GM12878 (cell line): ENCODE measurements at regions not wholly inside any gene's neighbourhood (a gene's known extent, or its start where the extent isn't known, plus 50 kb on each side); places are given as distances from the start of the nearest gene placed in this dataset.
"Not testable (repeated sequence)": the region's sequence is repeated elsewhere in the genome, so short reads cannot be mapped to it uniquely, and the experiment has no call there.

ENCODE experiments used
- ATAC-seq: fragments of 200-7000 bp; cut with Tn5 transposase; 3 replicates; pipeline ENCODE4 v1.9.1; 2020; ENCODE audit warnings: mild to moderate bottlenecking, moderate library complexity
- BruUV-seq: library from RNA; stranded (reverse); fragments of 400-500 nt; replicated peaks from 2 replicates; lab custom pipeline; 2021; lab: Mats Ljungman, UMichigan
- CTCF ChIA-PET: fragments of 300-600 bp; sonication (Branson Sonifier 250); formaldehyde crosslinking; extraction: SDS; loops from one replicate; lab custom pipeline; 2021; ENCODE audit warnings: inconsistent platforms; lab: Yijun Ruan, JAX
- POLR2A ChIA-PET: fragments of 350-600 bp; formaldehyde crosslinking; extraction: SDS; loops from one replicate; lab custom pipeline; 2021; ENCODE audit warnings: inconsistent platforms; lab: Charles Lee
- RAD21 ChIA-PET: fragments of 300-600 bp; sonication (Branson Sonifier 250); formaldehyde crosslinking; loops from one replicate; lab custom pipeline; 2023; ENCODE audit warnings: antibody characterized with exemption; ENCODE audit not compliant: unreplicated experiment; lab: Charles Lee
- SMC1A ChIA-PET: fragments of 300-600 bp; sonication (Branson Sonifier 250); formaldehyde crosslinking; loops from one replicate; lab custom pipeline; 2023; ENCODE audit not compliant: unreplicated experiment, uncharacterized antibody; lab: Charles Lee
- DNase-seq: peaks from one replicate; pipeline ENCODE4 v3.0.0-alpha.2; 2011; ENCODE audit warnings: low read depth, low spot score
- FAIRE-seq: peaks from 3 replicates; lab custom pipeline; 2011; peaks lifted over from hg19 to GRCh38; lab: Jason Lieb, UNC
- H2AFZ ChIP-seq: 2 replicates; pipeline ENCODE4 v1.6.0; 2011; ENCODE audit warnings: low read depth, low read length, control low read depth; ENCODE audit not compliant: control insufficient read depth
- H3K27ac ChIP-seq: 2 replicates; pipeline ENCODE4 v1.5.1; 2011; ENCODE audit warnings: control low read depth; ENCODE audit not compliant: control insufficient read depth, insufficient read depth
- H3K27me3 ChIP-seq, 2 experiments: replicated peaks in 1 of 2; 2 replicates each; pipeline versions ENCODE4 v1.6.0 to v1.6.1; 2011; ENCODE audit warnings: low read length in 1 of 2; ENCODE audit not compliant: control insufficient read depth in 2 of 2, insufficient read depth in 2 of 2
- H3K36me3 ChIP-seq, 2 experiments: 2 replicates each; pipeline ENCODE4 v1.5.1; 2011; ENCODE audit warnings: low read length in 1 of 2; ENCODE audit not compliant: control insufficient read depth in 2 of 2, insufficient read depth in 2 of 2
- H3K4me1 ChIP-seq: 2 replicates; pipeline ENCODE4 v1.6.1; 2011; ENCODE audit warnings: mild to moderate bottlenecking, low read length, moderate library complexity, mixed read lengths; ENCODE audit not compliant: control insufficient read depth, insufficient read depth
- H3K4me2 ChIP-seq: 2 replicates; pipeline ENCODE4 v1.6.0; 2011; ENCODE audit warnings: control low read depth; ENCODE audit not compliant: control insufficient read depth, insufficient read depth
- H3K4me3 ChIP-seq: fragments of 200-600 bp; sonication (generic); 2 replicates; pipeline ENCODE4 v1.5.1; 2016
- H3K79me2 ChIP-seq: 2 replicates; pipeline ENCODE4 v1.6.0; 2011; ENCODE audit warnings: low read length; ENCODE audit not compliant: control insufficient read depth, insufficient read depth
- H3K9ac ChIP-seq: 2 replicates; pipeline ENCODE4 v1.8.0; 2011; ENCODE audit warnings: low read length, control low read depth, mixed read lengths; ENCODE audit not compliant: control insufficient read depth, insufficient read depth
- H3K9me3 ChIP-seq: replicated peaks from 3 replicates; pipeline ENCODE4 v1.5.1; 2011; ENCODE audit warnings: mild to moderate bottlenecking, low read length; ENCODE audit not compliant: control insufficient read depth, insufficient read depth
- H4K20me1 ChIP-seq: 2 replicates; pipeline ENCODE4 v1.6.0; 2011; ENCODE audit not compliant: control insufficient read depth, insufficient read depth
- WGBS: methylation state at CpG from one replicate; pipeline ENCODE4 v1.1.6; 2016; ENCODE audit warnings: low lambda C conversion rate; ENCODE audit not compliant: insufficient replicate concordance, insufficient coverage; ENCODE audit errors: missing lambda C conversion rate; 5-methylcytosine and 5-hydroxymethylcytosine counted together
- in situ Hi-C: fragments of 300-500 bp; cut with MboI; formaldehyde crosslinking; loops from 9 replicates; pipeline ENCODE4 v1.14.3; 2018; ENCODE audit warnings: mixed read lengths
- intact Hi-C: fragments of 100-400 bp; cut with micrococcal nuclease; formaldehyde crosslinking; loops from one replicate; pipeline ENCODE4 v1.14.2; 2022; ENCODE audit not compliant: unreplicated experiment
- TF ChIP-seq, protein P1 (sequence below): fragments of 450-650 bp; IDR thresholded peaks from 2 replicates; pipeline ENCODE4 v1.6.1; 2016; ENCODE audit warnings: mild to moderate bottlenecking, moderate library complexity, borderline replicate concordance
- TF ChIP-seq, protein P2 (sequence below): IDR thresholded peaks from 2 replicates; pipeline ENCODE4 v1.6.1; 2012; ENCODE audit warnings: mild to moderate bottlenecking, low read depth, low read length
- TF ChIP-seq, protein P3 (sequence below): fragments of 450-650 bp; IDR thresholded peaks from 2 replicates; pipeline ENCODE4 v1.6.1; 2017; ENCODE audit warnings: mild to moderate bottlenecking, moderate library complexity

DNA sequence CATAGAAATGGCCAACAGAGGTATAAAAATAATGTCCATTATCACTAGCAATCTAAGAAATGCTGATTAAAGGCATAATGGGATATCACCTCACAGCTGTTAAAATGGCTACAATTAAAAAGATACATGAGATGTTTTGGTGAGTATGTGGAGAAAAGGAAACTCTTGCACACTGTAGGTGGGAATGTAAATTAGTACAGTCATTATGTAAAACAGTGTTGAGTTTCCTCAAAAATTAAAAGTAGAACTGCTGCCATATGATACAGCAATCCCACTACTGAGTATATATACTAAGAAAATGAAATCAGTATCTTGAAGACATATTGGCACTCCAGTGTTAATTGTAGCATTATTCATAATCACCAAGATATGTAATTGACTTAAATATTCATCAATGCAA, 982.2 kb upstream of the EPHA6 start (continued):
- TF ChIP-seq, protein P1, sequence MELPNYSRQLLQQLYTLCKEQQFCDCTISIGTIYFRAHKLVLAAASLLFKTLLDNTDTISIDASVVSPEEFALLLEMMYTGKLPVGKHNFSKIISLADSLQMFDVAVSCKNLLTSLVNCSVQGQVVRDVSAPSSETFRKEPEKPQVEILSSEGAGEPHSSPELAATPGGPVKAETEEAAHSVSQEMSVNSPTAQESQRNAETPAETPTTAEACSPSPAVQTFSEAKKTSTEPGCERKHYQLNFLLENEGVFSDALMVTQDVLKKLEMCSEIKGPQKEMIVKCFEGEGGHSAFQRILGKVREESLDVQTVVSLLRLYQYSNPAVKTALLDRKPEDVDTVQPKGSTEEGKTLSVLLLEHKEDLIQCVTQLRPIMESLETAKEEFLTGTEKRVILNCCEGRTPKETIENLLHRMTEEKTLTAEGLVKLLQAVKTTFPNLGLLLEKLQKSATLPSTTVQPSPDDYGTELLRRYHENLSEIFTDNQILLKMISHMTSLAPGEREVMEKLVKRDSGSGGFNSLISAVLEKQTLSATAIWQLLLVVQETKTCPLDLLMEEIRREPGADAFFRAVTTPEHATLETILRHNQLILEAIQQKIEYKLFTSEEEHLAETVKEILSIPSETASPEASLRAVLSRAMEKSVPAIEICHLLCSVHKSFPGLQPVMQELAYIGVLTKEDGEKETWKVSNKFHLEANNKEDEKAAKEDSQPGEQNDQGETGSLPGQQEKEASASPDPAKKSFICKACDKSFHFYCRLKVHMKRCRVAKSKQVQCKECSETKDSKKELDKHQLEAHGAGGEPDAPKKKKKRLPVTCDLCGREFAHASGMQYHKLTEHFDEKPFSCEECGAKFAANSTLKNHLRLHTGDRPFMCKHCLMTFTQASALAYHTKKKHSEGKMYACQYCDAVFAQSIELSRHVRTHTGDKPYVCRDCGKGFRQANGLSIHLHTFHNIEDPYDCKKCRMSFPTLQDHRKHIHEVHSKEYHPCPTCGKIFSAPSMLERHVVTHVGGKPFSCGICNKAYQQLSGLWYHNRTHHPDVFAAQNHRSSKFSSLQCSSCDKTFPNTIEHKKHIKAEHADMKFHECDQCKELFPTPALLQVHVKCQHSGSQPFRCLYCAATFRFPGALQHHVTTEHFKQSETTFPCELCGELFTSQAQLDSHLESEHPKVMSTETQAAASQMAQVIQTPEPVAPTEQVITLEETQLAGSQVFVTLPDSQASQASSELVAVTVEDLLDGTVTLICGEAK: no peak
- TF ChIP-seq, protein P2, sequence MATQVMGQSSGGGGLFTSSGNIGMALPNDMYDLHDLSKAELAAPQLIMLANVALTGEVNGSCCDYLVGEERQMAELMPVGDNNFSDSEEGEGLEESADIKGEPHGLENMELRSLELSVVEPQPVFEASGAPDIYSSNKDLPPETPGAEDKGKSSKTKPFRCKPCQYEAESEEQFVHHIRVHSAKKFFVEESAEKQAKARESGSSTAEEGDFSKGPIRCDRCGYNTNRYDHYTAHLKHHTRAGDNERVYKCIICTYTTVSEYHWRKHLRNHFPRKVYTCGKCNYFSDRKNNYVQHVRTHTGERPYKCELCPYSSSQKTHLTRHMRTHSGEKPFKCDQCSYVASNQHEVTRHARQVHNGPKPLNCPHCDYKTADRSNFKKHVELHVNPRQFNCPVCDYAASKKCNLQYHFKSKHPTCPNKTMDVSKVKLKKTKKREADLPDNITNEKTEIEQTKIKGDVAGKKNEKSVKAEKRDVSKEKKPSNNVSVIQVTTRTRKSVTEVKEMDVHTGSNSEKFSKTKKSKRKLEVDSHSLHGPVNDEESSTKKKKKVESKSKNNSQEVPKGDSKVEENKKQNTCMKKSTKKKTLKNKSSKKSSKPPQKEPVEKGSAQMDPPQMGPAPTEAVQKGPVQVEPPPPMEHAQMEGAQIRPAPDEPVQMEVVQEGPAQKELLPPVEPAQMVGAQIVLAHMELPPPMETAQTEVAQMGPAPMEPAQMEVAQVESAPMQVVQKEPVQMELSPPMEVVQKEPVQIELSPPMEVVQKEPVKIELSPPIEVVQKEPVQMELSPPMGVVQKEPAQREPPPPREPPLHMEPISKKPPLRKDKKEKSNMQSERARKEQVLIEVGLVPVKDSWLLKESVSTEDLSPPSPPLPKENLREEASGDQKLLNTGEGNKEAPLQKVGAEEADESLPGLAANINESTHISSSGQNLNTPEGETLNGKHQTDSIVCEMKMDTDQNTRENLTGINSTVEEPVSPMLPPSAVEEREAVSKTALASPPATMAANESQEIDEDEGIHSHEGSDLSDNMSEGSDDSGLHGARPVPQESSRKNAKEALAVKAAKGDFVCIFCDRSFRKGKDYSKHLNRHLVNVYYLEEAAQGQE: no peak
- TF ChIP-seq, protein P3, sequence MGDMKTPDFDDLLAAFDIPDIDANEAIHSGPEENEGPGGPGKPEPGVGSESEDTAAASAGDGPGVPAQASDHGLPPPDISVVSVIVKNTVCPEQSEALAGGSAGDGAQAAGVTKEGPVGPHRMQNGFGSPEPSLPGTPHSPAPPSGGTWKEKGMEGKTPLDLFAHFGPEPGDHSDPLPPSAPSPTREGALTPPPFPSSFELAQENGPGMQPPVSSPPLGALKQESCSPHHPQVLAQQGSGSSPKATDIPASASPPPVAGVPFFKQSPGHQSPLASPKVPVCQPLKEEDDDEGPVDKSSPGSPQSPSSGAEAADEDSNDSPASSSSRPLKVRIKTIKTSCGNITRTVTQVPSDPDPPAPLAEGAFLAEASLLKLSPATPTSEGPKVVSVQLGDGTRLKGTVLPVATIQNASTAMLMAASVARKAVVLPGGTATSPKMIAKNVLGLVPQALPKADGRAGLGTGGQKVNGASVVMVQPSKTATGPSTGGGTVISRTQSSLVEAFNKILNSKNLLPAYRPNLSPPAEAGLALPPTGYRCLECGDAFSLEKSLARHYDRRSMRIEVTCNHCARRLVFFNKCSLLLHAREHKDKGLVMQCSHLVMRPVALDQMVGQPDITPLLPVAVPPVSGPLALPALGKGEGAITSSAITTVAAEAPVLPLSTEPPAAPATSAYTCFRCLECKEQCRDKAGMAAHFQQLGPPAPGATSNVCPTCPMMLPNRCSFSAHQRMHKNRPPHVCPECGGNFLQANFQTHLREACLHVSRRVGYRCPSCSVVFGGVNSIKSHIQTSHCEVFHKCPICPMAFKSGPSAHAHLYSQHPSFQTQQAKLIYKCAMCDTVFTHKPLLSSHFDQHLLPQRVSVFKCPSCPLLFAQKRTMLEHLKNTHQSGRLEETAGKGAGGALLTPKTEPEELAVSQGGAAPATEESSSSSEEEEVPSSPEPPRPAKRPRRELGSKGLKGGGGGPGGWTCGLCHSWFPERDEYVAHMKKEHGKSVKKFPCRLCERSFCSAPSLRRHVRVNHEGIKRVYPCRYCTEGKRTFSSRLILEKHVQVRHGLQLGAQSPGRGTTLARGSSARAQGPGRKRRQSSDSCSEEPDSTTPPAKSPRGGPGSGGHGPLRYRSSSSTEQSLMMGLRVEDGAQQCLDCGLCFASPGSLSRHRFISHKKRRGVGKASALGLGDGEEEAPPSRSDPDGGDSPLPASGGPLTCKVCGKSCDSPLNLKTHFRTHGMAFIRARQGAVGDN: no peak

DNA sequence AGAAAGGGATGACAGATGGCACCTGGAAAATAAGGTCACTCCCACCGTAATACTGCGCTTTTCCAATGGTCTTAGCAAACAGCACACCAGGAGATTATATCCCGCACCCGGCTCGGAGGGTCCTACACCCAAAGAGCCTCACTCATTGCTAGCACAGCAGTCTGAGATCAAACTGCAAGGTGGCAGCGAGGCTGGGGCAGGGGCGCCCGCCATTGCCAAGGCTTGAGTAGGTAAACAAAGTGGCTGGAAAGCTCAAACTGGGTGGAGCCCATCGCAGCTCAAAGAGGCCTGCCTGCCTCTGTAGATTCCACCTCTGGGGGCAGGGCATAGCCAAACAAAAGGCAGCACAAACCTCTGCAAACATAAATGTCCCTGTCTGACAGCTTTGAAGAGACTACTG, 953.8 kb upstream of the EPHA6 start:
- H3K27ac ChIP-seq, BruUV-seq, intact Hi-C loops, in situ Hi-C loops, POLR2A ChIA-PET, H3K9ac ChIP-seq, CTCF ChIA-PET, H4K20me1 ChIP-seq, ATAC-seq, H3K4me1 ChIP-seq, FAIRE-seq, H3K9me3 ChIP-seq, DNase-seq, H3K27me3 ChIP-seq, RAD21 ChIA-PET, H3K4me3 ChIP-seq, SMC1A ChIA-PET, H3K36me3 ChIP-seq, H3K4me2 ChIP-seq, H2AFZ ChIP-seq, H3K79me2 ChIP-seq: not testable (repeated sequence)
- 60% methylated on average over 9 of the region's 9 CpGs for WGBS
